Gastrocnemius medialis (tissue), 4 donors: ENCODE measurements at regions not wholly inside any gene's neighbourhood (a gene's known extent, or its start where the extent isn't known, plus 50 kb on each side); places are given as distances from the start of the nearest gene placed in this dataset.

Experiments used
- POLR2A ChIP-seq, 2 donors: fragments of 450-650 bp; IDR thresholded peaks; one replicate each; pipeline ENCODE4 v1.6.1; 2017; ENCODE audit warnings: antibody characterized with exemption in 2 of 2, mild to moderate bottlenecking in 2 of 2, moderate library complexity in 2 of 2
- TF ChIP-seq, protein P1 (sequence below), 5 experiments: fragments of 450-650 bp in 3 of 5; fragments of 200-600 bp in 2 of 5; sonication (generic) in 2 of 5; IDR thresholded peaks in 4 of 5; conservative IDR thresholded peaks in 1 of 5; 1 replicate in 4 of 5; 2 replicates in 1 of 5; pipeline ENCODE4 v1.5.1; 2016 to 2019; ENCODE audit warnings: antibody characterized with exemption in 5 of 5, mild to moderate bottlenecking in 3 of 5, moderate library complexity in 3 of 5

DNA sequence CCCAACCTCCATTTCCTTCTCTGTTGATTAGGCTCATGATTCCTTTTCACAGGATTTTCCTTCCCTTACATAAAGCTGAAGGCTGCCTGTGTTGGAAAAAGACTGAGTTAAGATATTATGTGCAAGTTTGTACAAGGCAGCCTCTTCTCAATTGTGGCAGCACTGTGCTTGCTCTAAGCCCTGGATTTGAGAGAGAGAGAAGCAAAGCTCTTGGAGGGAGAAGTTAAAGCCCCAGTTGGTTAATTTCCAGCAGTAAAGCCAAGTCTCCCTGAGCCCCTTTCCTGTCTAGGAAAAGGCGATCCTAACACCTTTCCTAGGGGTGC, 128.3 kb upstream of the SESN3 start:
- TF ChIP-seq, protein P1, sequence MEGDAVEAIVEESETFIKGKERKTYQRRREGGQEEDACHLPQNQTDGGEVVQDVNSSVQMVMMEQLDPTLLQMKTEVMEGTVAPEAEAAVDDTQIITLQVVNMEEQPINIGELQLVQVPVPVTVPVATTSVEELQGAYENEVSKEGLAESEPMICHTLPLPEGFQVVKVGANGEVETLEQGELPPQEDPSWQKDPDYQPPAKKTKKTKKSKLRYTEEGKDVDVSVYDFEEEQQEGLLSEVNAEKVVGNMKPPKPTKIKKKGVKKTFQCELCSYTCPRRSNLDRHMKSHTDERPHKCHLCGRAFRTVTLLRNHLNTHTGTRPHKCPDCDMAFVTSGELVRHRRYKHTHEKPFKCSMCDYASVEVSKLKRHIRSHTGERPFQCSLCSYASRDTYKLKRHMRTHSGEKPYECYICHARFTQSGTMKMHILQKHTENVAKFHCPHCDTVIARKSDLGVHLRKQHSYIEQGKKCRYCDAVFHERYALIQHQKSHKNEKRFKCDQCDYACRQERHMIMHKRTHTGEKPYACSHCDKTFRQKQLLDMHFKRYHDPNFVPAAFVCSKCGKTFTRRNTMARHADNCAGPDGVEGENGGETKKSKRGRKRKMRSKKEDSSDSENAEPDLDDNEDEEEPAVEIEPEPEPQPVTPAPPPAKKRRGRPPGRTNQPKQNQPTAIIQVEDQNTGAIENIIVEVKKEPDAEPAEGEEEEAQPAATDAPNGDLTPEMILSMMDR (IDR thresholded peaks at IDR 0.05 in 4 of 5, conservative IDR thresholded peaks at IDR 0.05 in 1 of 5), result no peak
- TF ChIP-seq POLR2A (IDR thresholded peaks at IDR 0.05), result no peak
